Keratinocyte (primary cell): ENCODE measurements at regions not wholly inside any gene's neighbourhood (a gene's known extent, or its start where the extent isn't known, plus 50 kb on each side); places are given as distances from the start of the nearest gene placed in this dataset.

Experiments used
- CTCF ChIP-seq, 3 experiments: IDR thresholded peaks in 1 of 3; conservative IDR thresholded peaks in 1 of 3; optimal IDR thresholded peaks in 1 of 3; 2 replicates in 2 of 3; 3 replicates in 1 of 3; pipeline versions ENCODE3 to v1.5.1; 2011; ENCODE audit warnings: low read length in 3 of 3, mild to moderate bottlenecking in 3 of 3, moderate library complexity in 2 of 3, control low read depth in 1 of 3, inconsistent platforms in 1 of 3; ENCODE audit not compliant: insufficient read depth in 2 of 3; ENCODE audit errors: extremely low read depth in 1 of 3
- EZH2 ChIP-seq: IDR thresholded peaks from one replicate; pipeline ENCODE4 v1.6.1; 2012; ENCODE audit warnings: inconsistent platforms, mild to moderate bottlenecking, low read length, moderate library complexity

DNA sequence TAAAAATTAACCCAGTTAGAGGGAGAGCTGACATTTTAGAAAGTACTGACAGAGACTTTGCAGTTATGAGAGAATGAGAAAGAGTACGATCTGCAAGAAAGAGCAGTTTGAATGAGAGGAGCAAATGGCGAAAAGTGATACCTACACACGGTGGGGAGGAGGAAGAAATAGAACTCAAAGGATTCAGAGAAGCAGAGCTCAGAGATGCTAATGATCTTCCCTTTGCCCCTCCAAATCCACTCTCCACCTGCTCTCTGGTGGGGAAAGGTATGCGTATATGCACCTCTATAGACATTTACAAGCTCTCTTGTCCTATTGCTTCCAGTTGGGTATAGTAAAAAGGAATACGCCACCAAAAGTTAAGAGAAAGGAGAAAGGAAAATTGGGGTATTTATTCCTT, 123.3 kb upstream of the TTC14 start:
- TF ChIP-seq CTCF (optimal IDR thresholded peaks at IDR 0.05 in 1 of 3, IDR thresholded peaks at IDR 0.05 in 1 of 3, conservative IDR thresholded peaks at IDR 0.05 in 1 of 3; ENCODE audit: extremely low read depth in 1 of 3, insufficient read depth in 2 of 3, low read length in 3 of 3), result no peak
- no peak for TF ChIP-seq EZH2
